Type B pancreatic cell (in vitro differentiated cells): ENCODE measurements at regions not wholly inside any gene's neighbourhood (a gene's known extent, or its start where the extent isn't known, plus 50 kb on each side); places are given as distances from the start of the nearest gene placed in this dataset.

ENCODE experiments used
- DNase-seq: peaks from one replicate; pipeline ENCODE4 v3.0.0; 2021; ENCODE audit warnings: mixed read lengths; ENCODE audit not compliant: unreplicated experiment; ENCODE audit errors: extremely low spot score
- H3K27ac Mint-ChIP-seq: 2 replicates; pipeline ENCODE4 v1.8.0; 2021; ENCODE audit warnings: mild to moderate bottlenecking, mixed read lengths
- H3K27me3 Mint-ChIP-seq: 2 replicates; pipeline ENCODE4 v1.8.0; 2021; ENCODE audit warnings: mixed read lengths
- H3K36me3 Mint-ChIP-seq: 2 replicates; pipeline ENCODE4 v1.8.0; 2021; ENCODE audit warnings: mixed read lengths
- H3K4me1 Mint-ChIP-seq: one replicate; pipeline ENCODE4 v1.8.0; 2021; ENCODE audit warnings: mixed read lengths; ENCODE audit not compliant: unreplicated experiment
- H3K4me3 Mint-ChIP-seq: 2 replicates; pipeline ENCODE4 v1.8.0; 2021; ENCODE audit warnings: mild to moderate bottlenecking, mixed read lengths
- H3K9me3 Mint-ChIP-seq: 2 replicates; pipeline ENCODE4 v1.8.0; 2021; ENCODE audit warnings: mixed read lengths
- TF ChIP-seq, protein P1 (sequence below): fragments of 200-600 bp; sonication (generic); conservative IDR thresholded peaks from 2 replicates; pipeline ENCODE4 v1.5.0; 2021; ENCODE audit warnings: antibody characterized with exemption, mild to moderate bottlenecking

- H3K27me3 Mint-ChIP-seq = peaks cover 13% of the 10 kb centered on the region
- peaks cover 7% of the 10 kb centered on the region for H3K4me1 Mint-ChIP-seq
- no peak for DNase-seq
- no peak overlapping the region for H3K4me3 Mint-ChIP-seq
- TF ChIP-seq, protein P1, sequence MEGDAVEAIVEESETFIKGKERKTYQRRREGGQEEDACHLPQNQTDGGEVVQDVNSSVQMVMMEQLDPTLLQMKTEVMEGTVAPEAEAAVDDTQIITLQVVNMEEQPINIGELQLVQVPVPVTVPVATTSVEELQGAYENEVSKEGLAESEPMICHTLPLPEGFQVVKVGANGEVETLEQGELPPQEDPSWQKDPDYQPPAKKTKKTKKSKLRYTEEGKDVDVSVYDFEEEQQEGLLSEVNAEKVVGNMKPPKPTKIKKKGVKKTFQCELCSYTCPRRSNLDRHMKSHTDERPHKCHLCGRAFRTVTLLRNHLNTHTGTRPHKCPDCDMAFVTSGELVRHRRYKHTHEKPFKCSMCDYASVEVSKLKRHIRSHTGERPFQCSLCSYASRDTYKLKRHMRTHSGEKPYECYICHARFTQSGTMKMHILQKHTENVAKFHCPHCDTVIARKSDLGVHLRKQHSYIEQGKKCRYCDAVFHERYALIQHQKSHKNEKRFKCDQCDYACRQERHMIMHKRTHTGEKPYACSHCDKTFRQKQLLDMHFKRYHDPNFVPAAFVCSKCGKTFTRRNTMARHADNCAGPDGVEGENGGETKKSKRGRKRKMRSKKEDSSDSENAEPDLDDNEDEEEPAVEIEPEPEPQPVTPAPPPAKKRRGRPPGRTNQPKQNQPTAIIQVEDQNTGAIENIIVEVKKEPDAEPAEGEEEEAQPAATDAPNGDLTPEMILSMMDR = no peak
- H3K36me3 Mint-ChIP-seq = no peaks in the 10 kb centered on the region
- no peak overlapping the region for H3K27ac Mint-ChIP-seq
- H3K9me3 Mint-ChIP-seq = no peaks in the 10 kb centered on the region
These were observed 667.5 kb upstream of the HS6ST1 start for GRCh38 chr2:128986026-128986715.

- Mint-ChIP-seq H3K27ac (no peak overlapping the region), H3K4me1 (peaks cover 7% of the 10 kb centered on the region), H3K4me3 (no peak overlapping the region), H3K36me3 (no peaks in the 10 kb centered on the region), H3K9me3 (no peaks in the 10 kb centered on the region), H3K27me3 (peaks cover 20% of the 10 kb centered on the region)
- TF ChIP-seq, protein P1 = no peak
- no peak for DNase-seq
These were observed 668.2 kb upstream of the HS6ST1 start for GRCh38 chr2:128986867-128987268.

- H3K4me3 Mint-ChIP-seq = no peak overlapping the region
- H3K9me3 Mint-ChIP-seq = no peaks in the 10 kb centered on the region
- peaks cover 22% of the 10 kb centered on the region for H3K27me3 Mint-ChIP-seq
- peaks cover 7% of the 10 kb centered on the region for H3K4me1 Mint-ChIP-seq
- DNase-seq = no peak
- H3K36me3 Mint-ChIP-seq = no peaks in the 10 kb centered on the region
- TF ChIP-seq, protein P1 = no peak
- no peak overlapping the region for H3K27ac Mint-ChIP-seq
These were observed 669.7 kb upstream of the HS6ST1 start for GRCh38 chr2:128988326-128988725.

- peaks cover 7% of the 10 kb centered on the region for H3K4me1 Mint-ChIP-seq
- H3K27ac Mint-ChIP-seq = no peak overlapping the region
- no peaks in the 10 kb centered on the region for H3K9me3 Mint-ChIP-seq
- peaks cover 24% of the 10 kb centered on the region for H3K27me3 Mint-ChIP-seq
- no peak overlapping the region for H3K4me3 Mint-ChIP-seq
- TF ChIP-seq, protein P1 = no peak
- H3K36me3 Mint-ChIP-seq = no peaks in the 10 kb centered on the region
- no peak for DNase-seq
These were observed 670.3 kb upstream of the HS6ST1 start for GRCh38 chr2:128988967-128989366.

DNA sequence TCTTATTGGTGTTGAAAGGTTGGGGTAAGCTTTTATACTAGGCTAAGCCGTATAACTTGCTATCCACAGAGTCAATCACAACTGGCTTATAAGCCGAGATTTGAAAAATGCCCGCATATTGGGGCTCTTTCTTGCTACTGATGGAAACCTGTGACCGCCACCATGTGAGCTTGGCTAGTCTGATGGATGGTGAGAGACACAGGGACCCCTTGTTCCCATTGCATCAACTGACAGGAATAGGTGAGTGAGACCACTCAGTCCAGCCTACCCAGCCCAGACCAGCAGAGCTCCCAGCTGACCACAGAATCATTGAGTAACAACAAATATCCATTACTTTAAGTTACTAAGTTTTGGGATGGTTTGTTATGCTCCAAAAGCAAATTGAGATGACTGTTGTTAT lies 676.4 kb upstream of the HS6ST1 start:
- Mint-ChIP-seq H3K36me3 (no peaks in the 10 kb centered on the region), H3K27ac (no peak overlapping the region), H3K4me3 (no peak overlapping the region), H3K4me1 (no peaks in the 10 kb centered on the region), H3K27me3 (peaks cover 30% of the 10 kb centered on the region), H3K9me3 (peaks cover 4% of the 10 kb centered on the region)
- TF ChIP-seq, protein P1 = no peak
- no peak for DNase-seq

DNA sequence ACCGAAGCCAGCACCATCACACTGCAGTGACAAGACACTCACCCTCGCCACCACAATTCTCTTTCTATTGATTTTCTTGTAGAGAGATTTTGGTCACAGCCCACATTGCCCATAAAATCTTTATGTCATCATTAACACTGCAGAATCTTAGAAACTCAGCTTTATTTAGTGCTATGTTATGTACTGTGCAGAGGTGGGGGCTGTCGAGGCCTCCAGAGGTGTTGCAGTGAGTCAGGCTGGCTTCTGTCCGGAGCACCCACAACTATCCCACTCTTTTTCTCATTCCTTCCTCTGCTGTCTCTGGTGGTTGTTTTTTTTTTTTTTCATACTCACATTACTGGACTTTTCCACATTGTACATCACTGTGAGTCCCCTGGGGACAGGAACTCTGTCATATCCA lies 677.4 kb upstream of the HS6ST1 start:
- TF ChIP-seq, protein P1 = no peak
- Mint-ChIP-seq H3K9me3 (peaks cover 8% of the 10 kb centered on the region), H3K27ac (no peak overlapping the region), H3K4me1 (no peaks in the 10 kb centered on the region), H3K4me3 (no peak overlapping the region), H3K27me3 (peaks cover 30% of the 10 kb centered on the region), H3K36me3 (no peaks in the 10 kb centered on the region)
- no peak for DNase-seq
